GM18511 (cell line): ENCODE measurements at regions not wholly inside any gene's neighbourhood (a gene's known extent, or its start where the extent isn't known, plus 50 kb on each side); places are given as distances from the start of the nearest gene placed in this dataset.
"Not testable (repeated sequence)": the region's sequence is repeated elsewhere in the genome, so short reads cannot be mapped to it uniquely, and the experiment has no call there.

Experiments used
- ATAC-seq: cut with Tn5 transposase; IDR thresholded peaks from one replicate; pipeline ENCODE4 v1.9.1; 2021; ENCODE audit warnings: mild to moderate bottlenecking, moderate library complexity; ENCODE audit not compliant: unreplicated experiment

GRCh38 chr15:21718108-21718507 is 159.4 kb downstream of the POTEB start:
- ATAC-seq = peak; percentile 80

GRCh38 chr15:21717661-21718060 is 159.9 kb downstream of the POTEB start:
- ATAC-seq = peak; percentile 47

GRCh38 chr15:21705480-21705879 is 172.1 kb downstream of the POTEB start:
- ATAC-seq = peak; percentile 97

GRCh38 chr15:21698620-21699019 is 178.9 kb downstream of the POTEB start:
- not testable (repeated sequence) for ATAC-seq

GRCh38 chr15:21695089-21695488 is 182.4 kb downstream of the POTEB start:
- ATAC-seq = not testable (repeated sequence)

GRCh38 chr15:21692471-21693102 is 184.9 kb downstream of the POTEB start:
- ATAC-seq = not testable (repeated sequence)

GRCh38 chr15:21656798-21657397 is 216.6 kb upstream of the POTEB3 start:
- ATAC-seq = peak; percentile 94

- ATAC-seq = peak; percentile 35
Measured at GRCh38 chr15:21656114-21656746, 215.9 kb upstream of the POTEB3 start.

- not testable (repeated sequence) for ATAC-seq
Measured at GRCh38 chr15:21653707-21654106, 213.4 kb upstream of the POTEB3 start.

- not testable (repeated sequence) for ATAC-seq
Measured at GRCh38 chr15:21638770-21639169, 198.5 kb upstream of the POTEB3 start.

GRCh38 chr15:21626694-21627093 is 186.4 kb upstream of the POTEB3 start:
- ATAC-seq = not testable (repeated sequence)

GRCh38 chr15:21609223-21609622 is 168.9 kb upstream of the POTEB3 start:
- ATAC-seq = not testable (repeated sequence)

- ATAC-seq = not testable (repeated sequence)
Measured at GRCh38 chr15:21565426-21565825, 125.1 kb upstream of the POTEB3 start.

- peak; percentile 55 for ATAC-seq
Measured at GRCh38 chr15:21551809-21552208, 111.5 kb upstream of the POTEB3 start.

- ATAC-seq = not testable (repeated sequence)
Measured at GRCh38 chr15:21546182-21546903, 106.0 kb upstream of the POTEB3 start.

GRCh38 chr15:21532785-21533184 is 92.5 kb upstream of the POTEB3 start:
- ATAC-seq = not testable (repeated sequence)

- not testable (repeated sequence) for ATAC-seq
Measured at GRCh38 chr15:21516248-21516647, 75.9 kb upstream of the POTEB3 start.

- ATAC-seq = not testable (repeated sequence)
Measured at GRCh38 chr15:21515296-21515695, 75.0 kb upstream of the POTEB3 start.

GRCh38 chr15:21503021-21503420 is 62.7 kb upstream of the POTEB3 start:
- not testable (repeated sequence) for ATAC-seq
